ENCODE measurements at regions not wholly inside any gene's neighbourhood (a gene's known extent, or its start where the extent isn't known, plus 50 kb on each side); places are given as distances from the start of the nearest gene placed in this dataset.

DNA sequence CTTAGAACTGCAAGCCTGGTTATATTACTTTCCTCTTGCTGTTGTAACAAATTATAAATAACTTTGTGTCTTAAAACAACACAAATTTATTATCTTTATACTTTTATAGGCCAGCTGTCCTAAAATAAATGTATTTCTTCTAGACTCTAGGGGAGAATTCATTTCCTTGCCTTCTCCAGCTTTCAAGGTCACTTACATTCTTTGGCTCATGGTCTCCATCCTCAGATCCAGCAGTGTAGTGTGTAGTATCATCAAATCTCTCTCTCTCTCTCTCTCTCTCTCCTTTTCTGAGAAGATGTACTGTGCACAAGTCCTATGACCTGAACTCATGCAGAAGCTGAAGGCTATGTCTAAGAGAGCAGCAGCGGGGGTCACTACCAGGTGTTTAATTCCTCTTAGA is 1510.6 kb downstream of the MRPL39 start:
- TF ChIP-seq POLR2A (IDR thresholded peaks at IDR 0.05): no peak
- TF ChIP-seq, protein P1, sequence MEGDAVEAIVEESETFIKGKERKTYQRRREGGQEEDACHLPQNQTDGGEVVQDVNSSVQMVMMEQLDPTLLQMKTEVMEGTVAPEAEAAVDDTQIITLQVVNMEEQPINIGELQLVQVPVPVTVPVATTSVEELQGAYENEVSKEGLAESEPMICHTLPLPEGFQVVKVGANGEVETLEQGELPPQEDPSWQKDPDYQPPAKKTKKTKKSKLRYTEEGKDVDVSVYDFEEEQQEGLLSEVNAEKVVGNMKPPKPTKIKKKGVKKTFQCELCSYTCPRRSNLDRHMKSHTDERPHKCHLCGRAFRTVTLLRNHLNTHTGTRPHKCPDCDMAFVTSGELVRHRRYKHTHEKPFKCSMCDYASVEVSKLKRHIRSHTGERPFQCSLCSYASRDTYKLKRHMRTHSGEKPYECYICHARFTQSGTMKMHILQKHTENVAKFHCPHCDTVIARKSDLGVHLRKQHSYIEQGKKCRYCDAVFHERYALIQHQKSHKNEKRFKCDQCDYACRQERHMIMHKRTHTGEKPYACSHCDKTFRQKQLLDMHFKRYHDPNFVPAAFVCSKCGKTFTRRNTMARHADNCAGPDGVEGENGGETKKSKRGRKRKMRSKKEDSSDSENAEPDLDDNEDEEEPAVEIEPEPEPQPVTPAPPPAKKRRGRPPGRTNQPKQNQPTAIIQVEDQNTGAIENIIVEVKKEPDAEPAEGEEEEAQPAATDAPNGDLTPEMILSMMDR (IDR thresholded peaks at IDR 0.05): no peak
